ENCODE measurements at regions not wholly inside any gene's neighbourhood (a gene's known extent, or its start where the extent isn't known, plus 50 kb on each side); places are given as distances from the start of the nearest gene placed in this dataset.

GRCh38 chr4:32841217-32841616, 2121.0 kb downstream of the PCDH7 start:
- CTCF ChIA-PET, result no interaction called here
- no peaks in the 10 kb centered on the region for H3K9me3 Mint-ChIP-seq
- ATAC-seq (ENCODE audit: low read depth), result no peak
- H3K27me3 Mint-ChIP-seq, result no peaks in the 10 kb centered on the region
- DNase-seq, result no peak
- intact Hi-C loops (cut with micrococcal nuclease), result no loop called here
- POLR2A ChIA-PET, result no interaction called here
- H3K4me1 Mint-ChIP-seq, result no peaks in the 10 kb centered on the region
- H3K36me3 Mint-ChIP-seq (ENCODE audit: low read depth), result no peaks in the 10 kb centered on the region
- TF ChIP-seq, protein P1, sequence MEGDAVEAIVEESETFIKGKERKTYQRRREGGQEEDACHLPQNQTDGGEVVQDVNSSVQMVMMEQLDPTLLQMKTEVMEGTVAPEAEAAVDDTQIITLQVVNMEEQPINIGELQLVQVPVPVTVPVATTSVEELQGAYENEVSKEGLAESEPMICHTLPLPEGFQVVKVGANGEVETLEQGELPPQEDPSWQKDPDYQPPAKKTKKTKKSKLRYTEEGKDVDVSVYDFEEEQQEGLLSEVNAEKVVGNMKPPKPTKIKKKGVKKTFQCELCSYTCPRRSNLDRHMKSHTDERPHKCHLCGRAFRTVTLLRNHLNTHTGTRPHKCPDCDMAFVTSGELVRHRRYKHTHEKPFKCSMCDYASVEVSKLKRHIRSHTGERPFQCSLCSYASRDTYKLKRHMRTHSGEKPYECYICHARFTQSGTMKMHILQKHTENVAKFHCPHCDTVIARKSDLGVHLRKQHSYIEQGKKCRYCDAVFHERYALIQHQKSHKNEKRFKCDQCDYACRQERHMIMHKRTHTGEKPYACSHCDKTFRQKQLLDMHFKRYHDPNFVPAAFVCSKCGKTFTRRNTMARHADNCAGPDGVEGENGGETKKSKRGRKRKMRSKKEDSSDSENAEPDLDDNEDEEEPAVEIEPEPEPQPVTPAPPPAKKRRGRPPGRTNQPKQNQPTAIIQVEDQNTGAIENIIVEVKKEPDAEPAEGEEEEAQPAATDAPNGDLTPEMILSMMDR (IDR thresholded peaks at IDR 0.05), result no peak
- no peak overlapping the region for H3K27ac Mint-ChIP-seq
- H3K4me3 Mint-ChIP-seq, result no peak overlapping the region

- H3K9me3 Mint-ChIP-seq, result peaks cover 5% of the 10 kb centered on the region
- H3K4me1 Mint-ChIP-seq, result no peaks in the 10 kb centered on the region
- POLR2A ChIA-PET, result no interaction called here
- no peak overlapping the region for H3K4me3 Mint-ChIP-seq
- no peaks in the 10 kb centered on the region for H3K27me3 Mint-ChIP-seq
- no peak for DNase-seq
- H3K36me3 Mint-ChIP-seq (ENCODE audit: low read depth), result no peaks in the 10 kb centered on the region
- CTCF ChIA-PET, result no interaction called here
- H3K27ac Mint-ChIP-seq, result no peak overlapping the region
- TF ChIP-seq, protein P1 (IDR thresholded peaks at IDR 0.05), result no peak
- intact Hi-C loops (cut with micrococcal nuclease), result no loop called here
- ATAC-seq (ENCODE audit: low read depth), result no peak
Measured at GRCh38 chr4:32847461-32847860, 2127.3 kb downstream of the PCDH7 start.

- H3K4me3 Mint-ChIP-seq, result no peak overlapping the region
- POLR2A ChIA-PET, result no interaction called here
- no peak for ATAC-seq (ENCODE audit: low read depth)
Measured at GRCh38 chr4:32855622-32856021, 2135.5 kb downstream of the PCDH7 start.

GRCh38 chr4:32858361-32858760, 2138.2 kb downstream of the PCDH7 start:
- CTCF ChIA-PET, result no interaction called here
- no peaks in the 10 kb centered on the region for H3K27me3 Mint-ChIP-seq
- peaks cover 2% of the 10 kb centered on the region for H3K9me3 Mint-ChIP-seq
- no peak overlapping the region for H3K27ac Mint-ChIP-seq
- no peak for DNase-seq
- TF ChIP-seq, protein P1 (IDR thresholded peaks at IDR 0.05), result no peak
- no peaks in the 10 kb centered on the region for H3K4me1 Mint-ChIP-seq
- intact Hi-C loops (cut with micrococcal nuclease), result no loop called here
- no peaks in the 10 kb centered on the region for H3K36me3 Mint-ChIP-seq (ENCODE audit: low read depth)
- no peak overlapping the region for H3K4me3 Mint-ChIP-seq
- ATAC-seq (ENCODE audit: low read depth), result no peak
- POLR2A ChIA-PET, result no interaction called here

More at GRCh38 chr4:32855622-32856021, 2135.5 kb downstream of the PCDH7 start:
- H3K4me1 Mint-ChIP-seq, result no peaks in the 10 kb centered on the region
- CTCF ChIA-PET, result no interaction called here
- H3K36me3 Mint-ChIP-seq (ENCODE audit: low read depth), result no peaks in the 10 kb centered on the region
- H3K9me3 Mint-ChIP-seq, result peaks cover 2% of the 10 kb centered on the region
- DNase-seq, result no peak
- intact Hi-C loops (cut with micrococcal nuclease), result no loop called here
- H3K27me3 Mint-ChIP-seq, result no peaks in the 10 kb centered on the region
- TF ChIP-seq, protein P1 (IDR thresholded peaks at IDR 0.05), result no peak
- H3K27ac Mint-ChIP-seq, result no peak overlapping the region

GRCh38 chr4:32858971-32859370, 2138.8 kb downstream of the PCDH7 start:
- Mint-ChIP-seq H3K4me3 (no peak overlapping the region), H3K36me3 (ENCODE audit: low read depth) (no peaks in the 10 kb centered on the region), H3K4me1 (no peaks in the 10 kb centered on the region), H3K27ac (no peak overlapping the region), H3K27me3 (no peaks in the 10 kb centered on the region), H3K9me3 (peaks cover 2% of the 10 kb centered on the region)
- DNase-seq (no peak), ATAC-seq (ENCODE audit: low read depth) (no peak)
- TF ChIP-seq, protein P1 (IDR thresholded peaks at IDR 0.05), result no peak
- ChIA-PET POLR2A (no interaction called here), CTCF (no interaction called here)
- intact Hi-C loops (cut with micrococcal nuclease), result no loop called here

All from activated B cell treated with CpG ODN at 0.5 μM for 24 hours (primary cell).